Panc1 (cell line): ENCODE measurements at regions not wholly inside any gene's neighbourhood (a gene's known extent, or its start where the extent isn't known, plus 50 kb on each side); places are given as distances from the start of the nearest gene placed in this dataset.

Experiments
- ATAC-seq: fragments of 200-7000 bp; cut with Tn5 transposase; 2 replicates; pipeline ENCODE4 v1.9.1; 2020; ENCODE audit warnings: mild to moderate bottlenecking, moderate library complexity
- BruUV-seq: library from RNA; stranded (reverse); fragments of 400-500 nt; replicated peaks from 2 replicates; lab custom pipeline; 2021; lab: Mats Ljungman, UMichigan
- CTCF ChIA-PET: fragments of 300-600 bp; sonication (Branson Sonifier 250); formaldehyde crosslinking; loops from one replicate; lab custom pipeline; 2022; ENCODE audit warnings: antibody characterized with exemption; lab: Charles Lee
- POLR2A ChIA-PET: fragments of 300-600 bp; sonication (Branson Sonifier 250); formaldehyde crosslinking; loops from one replicate; lab custom pipeline; 2022; ENCODE audit warnings: antibody characterized with exemption; lab: Charles Lee
- DNase-seq: peaks from one replicate; pipeline ENCODE4 v3.0.0-alpha.2; 2010; ENCODE audit warnings: low read depth, low spot score
- H3K27ac ChIP-seq: 2 replicates; pipeline ENCODE4 v1.5.1; 2011; ENCODE audit warnings: mild to moderate bottlenecking, low read length, inconsistent platforms
- H3K27me3 ChIP-seq: fragments of 200-500 bp; sonication (Bioruptor generic); 2 replicates; pipeline ENCODE4 v1.6.0; 2014; ENCODE audit warnings: low read length, inconsistent platforms; ENCODE audit not compliant: control insufficient read depth, insufficient read depth
- H3K36me3 ChIP-seq: fragments of 200-500 bp; sonication (Bioruptor generic); 2 replicates; pipeline ENCODE4 v1.5.1; 2014; ENCODE audit warnings: inconsistent platforms, mild to moderate bottlenecking, low read length, moderate library complexity; ENCODE audit not compliant: control insufficient read depth, insufficient read depth
- H3K4me1 ChIP-seq: 2 replicates; pipeline ENCODE4 v1.5.1; 2011; ENCODE audit warnings: inconsistent platforms, mild to moderate bottlenecking, low read length, moderate library complexity; ENCODE audit not compliant: control insufficient read depth, insufficient read depth
- H3K4me3 ChIP-seq, 2 experiments: 2 replicates each; pipeline ENCODE4 v1.5.1; 2011 to 2012; ENCODE audit warnings: low read depth in 2 of 2, low read length in 2 of 2, mild to moderate bottlenecking in 2 of 2, inconsistent platforms in 1 of 2, moderate library complexity in 1 of 2
- H3K9me3 ChIP-seq: fragments of 200-500 bp; sonication (Bioruptor generic); 2 replicates; pipeline ENCODE4 v1.5.1; 2014; ENCODE audit warnings: low read depth, mild to moderate bottlenecking, inconsistent platforms, low read length, moderate library complexity; ENCODE audit not compliant: control insufficient read depth, insufficient read depth
- POLR2AphosphoS5 ChIP-seq: IDR thresholded peaks from 2 replicates; pipeline ENCODE4 v1.6.1; 2012; ENCODE audit warnings: mild to moderate bottlenecking, low read depth, low read length, moderate library complexity
- SIN3A ChIP-seq: IDR thresholded peaks from 2 replicates; pipeline ENCODE4 v1.6.1; 2012; ENCODE audit warnings: low read depth, mild to moderate bottlenecking, low read length, moderate library complexity, borderline replicate concordance; ENCODE audit not compliant: insufficient read depth
- TCF7L2 ChIP-seq: IDR thresholded peaks from 2 replicates; pipeline ENCODE4 v1.6.1; 2011; ENCODE audit warnings: mild to moderate bottlenecking, low read depth, low read length, inconsistent platforms
- in situ Hi-C: cut with HindIII; loops from 2 replicates; pipeline ENCODE4 v1.10.0; 2016; ENCODE audit warnings: low sequenced_read_pairs, low pct_unique_long_range_greater_than_20kb
- intact Hi-C: fragments of 100-400 bp; cut with micrococcal nuclease; formaldehyde crosslinking; loops from one replicate; pipeline ENCODE4 v1.10.0; 2022; ENCODE audit not compliant: unreplicated experiment
- TF ChIP-seq, protein P1 (sequence below), 2 experiments: IDR thresholded peaks; 2 replicates each; pipeline ENCODE4 v1.6.1; 2011 to 2012; ENCODE audit warnings: low read depth in 2 of 2, control low read depth in 1 of 2, low read length in 1 of 2, mild to moderate bottlenecking in 1 of 2, moderate library complexity in 1 of 2; ENCODE audit not compliant: insufficient read depth in 1 of 2
- TF ChIP-seq, protein P2 (sequence below): fragments of 450-650 bp; IDR thresholded peaks from 2 replicates; pipeline ENCODE4 v1.5.1; 2017; ENCODE audit warnings: mild to moderate bottlenecking

DNA sequence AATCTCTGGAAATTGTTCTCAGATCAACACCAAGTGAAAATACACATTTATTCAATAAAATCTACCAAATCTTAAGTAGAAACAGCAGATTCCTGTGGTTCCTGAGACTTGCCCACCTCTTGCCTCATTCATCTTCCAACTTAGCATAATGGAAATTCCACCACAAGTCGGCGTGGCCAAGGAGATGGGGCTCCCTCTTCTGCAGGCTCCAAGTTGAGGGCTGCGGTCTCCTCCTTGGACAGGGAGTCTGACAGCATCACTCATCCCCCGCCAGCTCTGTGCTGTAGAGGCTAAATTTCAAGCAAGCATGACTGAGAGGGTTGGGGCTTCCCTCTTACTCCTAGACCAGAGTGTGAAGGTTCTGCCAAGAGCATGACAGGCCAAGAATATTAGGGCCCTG, 273.7 kb downstream of the DIRAS2 start:
- TF ChIP-seq SIN3A (no peak), TCF7L2 (no peak)
- TF ChIP-seq, protein P1, sequence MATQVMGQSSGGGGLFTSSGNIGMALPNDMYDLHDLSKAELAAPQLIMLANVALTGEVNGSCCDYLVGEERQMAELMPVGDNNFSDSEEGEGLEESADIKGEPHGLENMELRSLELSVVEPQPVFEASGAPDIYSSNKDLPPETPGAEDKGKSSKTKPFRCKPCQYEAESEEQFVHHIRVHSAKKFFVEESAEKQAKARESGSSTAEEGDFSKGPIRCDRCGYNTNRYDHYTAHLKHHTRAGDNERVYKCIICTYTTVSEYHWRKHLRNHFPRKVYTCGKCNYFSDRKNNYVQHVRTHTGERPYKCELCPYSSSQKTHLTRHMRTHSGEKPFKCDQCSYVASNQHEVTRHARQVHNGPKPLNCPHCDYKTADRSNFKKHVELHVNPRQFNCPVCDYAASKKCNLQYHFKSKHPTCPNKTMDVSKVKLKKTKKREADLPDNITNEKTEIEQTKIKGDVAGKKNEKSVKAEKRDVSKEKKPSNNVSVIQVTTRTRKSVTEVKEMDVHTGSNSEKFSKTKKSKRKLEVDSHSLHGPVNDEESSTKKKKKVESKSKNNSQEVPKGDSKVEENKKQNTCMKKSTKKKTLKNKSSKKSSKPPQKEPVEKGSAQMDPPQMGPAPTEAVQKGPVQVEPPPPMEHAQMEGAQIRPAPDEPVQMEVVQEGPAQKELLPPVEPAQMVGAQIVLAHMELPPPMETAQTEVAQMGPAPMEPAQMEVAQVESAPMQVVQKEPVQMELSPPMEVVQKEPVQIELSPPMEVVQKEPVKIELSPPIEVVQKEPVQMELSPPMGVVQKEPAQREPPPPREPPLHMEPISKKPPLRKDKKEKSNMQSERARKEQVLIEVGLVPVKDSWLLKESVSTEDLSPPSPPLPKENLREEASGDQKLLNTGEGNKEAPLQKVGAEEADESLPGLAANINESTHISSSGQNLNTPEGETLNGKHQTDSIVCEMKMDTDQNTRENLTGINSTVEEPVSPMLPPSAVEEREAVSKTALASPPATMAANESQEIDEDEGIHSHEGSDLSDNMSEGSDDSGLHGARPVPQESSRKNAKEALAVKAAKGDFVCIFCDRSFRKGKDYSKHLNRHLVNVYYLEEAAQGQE (IDR thresholded peaks at IDR 0.05; ENCODE audit: insufficient read depth in 1 of 2, low read depth in 2 of 2, low read length in 1 of 2), result no peak
- in situ Hi-C loops, result no loop called here
- ATAC-seq (no peak), DNase-seq (no peak)
- no peak overlapping the region for H3K27ac ChIP-seq
- CTCF ChIA-PET, result no interaction called here
- no peak overlapping the region for H3K4me3 ChIP-seq
- no peaks in the 10 kb centered on the region for H3K36me3 ChIP-seq
- no peaks in the 10 kb centered on the region for H3K4me1 ChIP-seq
- intact Hi-C loops, result no loop called here
- H3K9me3 ChIP-seq, result no peaks in the 10 kb centered on the region
- no TSS peak for BruUV-seq
- POLR2A ChIA-PET, result no interaction called here
- H3K27me3 ChIP-seq, result no peaks in the 10 kb centered on the region

DNA sequence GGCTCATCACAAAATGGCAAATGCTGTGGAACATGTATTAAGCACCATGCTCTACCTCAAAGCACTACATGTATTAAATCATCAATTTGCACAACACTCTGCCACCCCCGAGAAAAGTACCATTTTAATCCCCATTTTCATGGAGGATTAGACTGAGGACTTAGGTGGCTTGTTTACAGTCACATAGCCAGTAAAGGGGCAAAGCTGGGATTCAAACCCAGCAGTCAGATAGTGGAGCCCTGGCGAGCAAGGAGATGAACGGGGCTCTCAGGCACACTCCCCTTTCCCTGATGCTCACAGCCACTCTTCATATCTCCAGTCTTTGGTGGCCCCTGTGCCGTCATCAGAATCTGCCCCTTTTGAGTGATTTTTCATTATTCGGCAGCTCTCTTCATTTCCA, 262.9 kb downstream of the DIRAS2 start:
- intact Hi-C loops, result no loop called here
- ATAC-seq (no peak), DNase-seq (no peak)
- ChIA-PET CTCF (no interaction called here), POLR2A (no interaction called here)
- TF ChIP-seq, protein P1 (IDR thresholded peaks at IDR 0.05; ENCODE audit: insufficient read depth in 1 of 2, low read depth in 2 of 2, low read length in 1 of 2), result no peak
- TF ChIP-seq SIN3A, result no peak
- TF ChIP-seq POLR2AphosphoS5, result no peak
- TF ChIP-seq TCF7L2, result no peak
- TF ChIP-seq, protein P2, sequence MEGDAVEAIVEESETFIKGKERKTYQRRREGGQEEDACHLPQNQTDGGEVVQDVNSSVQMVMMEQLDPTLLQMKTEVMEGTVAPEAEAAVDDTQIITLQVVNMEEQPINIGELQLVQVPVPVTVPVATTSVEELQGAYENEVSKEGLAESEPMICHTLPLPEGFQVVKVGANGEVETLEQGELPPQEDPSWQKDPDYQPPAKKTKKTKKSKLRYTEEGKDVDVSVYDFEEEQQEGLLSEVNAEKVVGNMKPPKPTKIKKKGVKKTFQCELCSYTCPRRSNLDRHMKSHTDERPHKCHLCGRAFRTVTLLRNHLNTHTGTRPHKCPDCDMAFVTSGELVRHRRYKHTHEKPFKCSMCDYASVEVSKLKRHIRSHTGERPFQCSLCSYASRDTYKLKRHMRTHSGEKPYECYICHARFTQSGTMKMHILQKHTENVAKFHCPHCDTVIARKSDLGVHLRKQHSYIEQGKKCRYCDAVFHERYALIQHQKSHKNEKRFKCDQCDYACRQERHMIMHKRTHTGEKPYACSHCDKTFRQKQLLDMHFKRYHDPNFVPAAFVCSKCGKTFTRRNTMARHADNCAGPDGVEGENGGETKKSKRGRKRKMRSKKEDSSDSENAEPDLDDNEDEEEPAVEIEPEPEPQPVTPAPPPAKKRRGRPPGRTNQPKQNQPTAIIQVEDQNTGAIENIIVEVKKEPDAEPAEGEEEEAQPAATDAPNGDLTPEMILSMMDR, result no peak
- in situ Hi-C loops, result no loop called here
- no peak overlapping the region for H3K4me3 ChIP-seq
- no peaks in the 10 kb centered on the region for H3K4me1 ChIP-seq
- H3K36me3 ChIP-seq, result no peaks in the 10 kb centered on the region
- H3K27me3 ChIP-seq, result no peaks in the 10 kb centered on the region
- no TSS peak for BruUV-seq
- no peak overlapping the region for H3K27ac ChIP-seq
- no peaks in the 10 kb centered on the region for H3K9me3 ChIP-seq
